PC-3 (cell line): ENCODE measurements at regions not wholly inside any gene's neighbourhood (a gene's known extent, or its start where the extent isn't known, plus 50 kb on each side); places are given as distances from the start of the nearest gene placed in this dataset.

Experiments
- ATAC-seq: fragments of 200-7000 bp; cut with Tn5 transposase; 2 replicates; pipeline ENCODE4 v1.9.1; 2020; ENCODE audit warnings: mild to moderate bottlenecking, moderate library complexity
- BruUV-seq: library from RNA; stranded (reverse); fragments of 400-500 nt; replicated peaks from 2 replicates; lab custom pipeline; 2021; lab: Mats Ljungman, UMichigan
- CTCF ChIA-PET: fragments of 300-600 bp; sonication (Branson Sonifier 250); formaldehyde crosslinking; loops from one replicate; lab custom pipeline; 2022; ENCODE audit warnings: antibody characterized with exemption; lab: Charles Lee
- POLR2A ChIA-PET: fragments of 300-600 bp; sonication (Branson Sonifier 250); formaldehyde crosslinking; loops from one replicate; lab custom pipeline; 2022; ENCODE audit warnings: antibody characterized with exemption; ENCODE audit not compliant: unreplicated experiment; lab: Charles Lee
- DNase-seq: peaks from one replicate; pipeline ENCODE4 v3.0.0-alpha.2; 2015
- H2AFZ ChIP-seq: fragments of 300-600 bp; sonication (generic); 2 replicates; pipeline ENCODE4 v1.6.0; 2016; ENCODE audit warnings: antibody characterized with exemption, low read length
- H3F3A ChIP-seq: fragments of 300-600 bp; sonication (generic); one replicate; pipeline ENCODE4 v1.6.0; 2017; ENCODE audit warnings: antibody characterized with exemption, low read length, control low read depth, mild to moderate bottlenecking; ENCODE audit not compliant: unreplicated experiment
- H3K27ac ChIP-seq: fragments of 300-600 bp; sonication (generic); 2 replicates; pipeline ENCODE4 v1.5.1; 2016; ENCODE audit warnings: mild to moderate bottlenecking, low read length
- H3K27me3 ChIP-seq: fragments of 300-600 bp; sonication (generic); 2 replicates; pipeline ENCODE4 v1.6.1; 2016; ENCODE audit warnings: low read length, mixed read lengths
- H3K36me3 ChIP-seq: fragments of 300-600 bp; sonication (generic); 2 replicates; pipeline ENCODE4 v1.6.1; 2016; ENCODE audit warnings: low read depth, mixed run types, low read length, mixed read lengths
- H3K4me1 ChIP-seq: fragments of 300-600 bp; sonication (generic); 2 replicates; pipeline ENCODE4 v1.5.1; 2016; ENCODE audit warnings: low read length; ENCODE audit not compliant: insufficient read depth
- H3K4me2 ChIP-seq: fragments of 300-600 bp; sonication (generic); 2 replicates; pipeline ENCODE4 v1.6.0; 2016; ENCODE audit warnings: low read length
- H3K4me3 ChIP-seq: fragments of 300-600 bp; sonication (generic); 2 replicates; pipeline ENCODE4 v1.5.1; 2016; ENCODE audit warnings: mild to moderate bottlenecking, low read length, mixed read lengths
- H3K79me2 ChIP-seq: fragments of 300-600 bp; sonication (generic); 2 replicates; pipeline ENCODE4 v1.6.1; 2017; ENCODE audit warnings: low read length, mixed read lengths
- H3K9ac ChIP-seq: fragments of 300-600 bp; sonication (generic); 2 replicates; pipeline ENCODE4 v1.6.0; 2016; ENCODE audit warnings: mild to moderate bottlenecking, low read length
- H3K9me2 ChIP-seq: fragments of 300-600 bp; sonication (generic); replicated peaks from 2 replicates; pipeline ENCODE4 v1.6.1; 2016; ENCODE audit warnings: mixed run types, low read length, mixed read lengths
- H3K9me3 ChIP-seq: fragments of 300-600 bp; sonication (generic); 2 replicates; pipeline ENCODE4 v1.6.1; 2016; ENCODE audit warnings: low read length, mixed read lengths
- H4K20me1 ChIP-seq: fragments of 300-600 bp; sonication (generic); 2 replicates; pipeline ENCODE4 v1.6.1; 2016; ENCODE audit warnings: low read length, mixed read lengths
- CTCF ChIP-seq: fragments of 300-600 bp; sonication (generic); conservative IDR thresholded peaks from 2 replicates; pipeline ENCODE4 v1.5.1; 2017; ENCODE audit warnings: antibody characterized with exemption, low read depth, mild to moderate bottlenecking, low read length
- EZH2 ChIP-seq: fragments of 300-600 bp; sonication (generic); IDR thresholded peaks from one replicate; pipeline ENCODE4 v1.6.1; 2017; ENCODE audit warnings: antibody characterized with exemption, mild to moderate bottlenecking, low read length; ENCODE audit not compliant: unreplicated experiment
- EZH2phosphoT487 ChIP-seq: fragments of 300-600 bp; sonication (generic); IDR thresholded peaks from 2 replicates; pipeline ENCODE4 v1.6.1; 2018; ENCODE audit warnings: mild to moderate bottlenecking, antibody characterized with exemption, low read length, borderline replicate concordance
- intact Hi-C: fragments of 100-400 bp; cut with micrococcal nuclease; formaldehyde crosslinking; loops from 2 replicates; pipeline ENCODE4 v1.9.0; 2023

GRCh38 chr9:29456940-29457339 lies 1883.7 kb upstream of the C9orf72 start:
- Histone ChIP-seq H3K36me3 (no peaks in the 10 kb centered on the region), H4K20me1 (no peaks in the 10 kb centered on the region), H3K9me2 (no peaks in the 10 kb centered on the region), H2AFZ (0 out of 2 replicates have a peak overlapping the region, but pooled peaks have one; percentile 6), H3K9ac (no peak overlapping the region), H3K4me1 (peaks cover 7% of the 10 kb centered on the region; the same call in 1 of the 2 replicates), H3K79me2 (no peaks in the 10 kb centered on the region), H3F3A (no peaks in the 10 kb centered on the region), H3K27ac (peak overlapping the region; percentile 68), H3K9me3 (no peaks in the 10 kb centered on the region), H3K4me3 (no peak overlapping the region), H3K4me2 (peak overlapping the region; percentile 54), H3K27me3 (no peaks in the 10 kb centered on the region)
- CTCF ChIA-PET: no interaction called here
- intact Hi-C loops: no loop called here
- peak; percentile 81 for DNase-seq
- peak; percentile 70 for ATAC-seq
- TF ChIP-seq CTCF (no peak), EZH2 (no peak), EZH2phosphoT487 (no peak)
- POLR2A ChIA-PET: no interaction called here
- no TSS peak for BruUV-seq

GRCh38 chr9:29475471-29475870 lies 1902.2 kb upstream of the C9orf72 start:
- H3K27ac ChIP-seq: no peak overlapping the region
- no peaks in the 10 kb centered on the region for H4K20me1 ChIP-seq
- no peaks in the 10 kb centered on the region for H3F3A ChIP-seq
- no peak for DNase-seq
- intact Hi-C loops: no loop called here
- no peaks in the 10 kb centered on the region for H3K9me2 ChIP-seq
- ChIA-PET CTCF (no interaction called here), POLR2A (no interaction called here)
- no peak overlapping the region for H2AFZ ChIP-seq
- H3K9me3 ChIP-seq: no peaks in the 10 kb centered on the region
- TF ChIP-seq EZH2phosphoT487: no peak
- TF ChIP-seq CTCF: no peak
- TF ChIP-seq EZH2: no peak
- H3K36me3 ChIP-seq: no peaks in the 10 kb centered on the region
- no TSS peak for BruUV-seq
- no peaks in the 10 kb centered on the region for H3K79me2 ChIP-seq
- ATAC-seq: no peak
- H3K9ac ChIP-seq: no peak overlapping the region
- H3K4me3 ChIP-seq: no peak overlapping the region
- H3K4me2 ChIP-seq: no peak overlapping the region
- no peaks in the 10 kb centered on the region for H3K27me3 ChIP-seq
- no peaks in the 10 kb centered on the region for H3K4me1 ChIP-seq

- no peak for TF ChIP-seq CTCF
- no peak for TF ChIP-seq EZH2
- TF ChIP-seq EZH2phosphoT487: no peak
- POLR2A ChIA-PET: no interaction called here
- no peaks in the 10 kb centered on the region for H3K79me2 ChIP-seq
- H3K36me3 ChIP-seq: no peaks in the 10 kb centered on the region
- H3K4me2 ChIP-seq: no peak overlapping the region
- H3K9me3 ChIP-seq: no peaks in the 10 kb centered on the region
- no peak overlapping the region for H3K4me3 ChIP-seq
- no peak for DNase-seq
- BruUV-seq: no TSS peak
- H3K27ac ChIP-seq: no peak overlapping the region
- intact Hi-C loops: no loop called here
- H3K4me1 ChIP-seq: no peaks in the 10 kb centered on the region
- no peak for ATAC-seq
- no peaks in the 10 kb centered on the region for H3F3A ChIP-seq
- H3K9me2 ChIP-seq: no peaks in the 10 kb centered on the region
- H3K9ac ChIP-seq: no peak overlapping the region
- CTCF ChIA-PET: interaction anchor here (0.7 kb wide), 1 partner anchor 1784 kb away, joined by 4 read pairs; no protein-coding TSS in a partner anchor
- H3K27me3 ChIP-seq: no peaks in the 10 kb centered on the region
- H2AFZ ChIP-seq: no peak overlapping the region
- no peaks in the 10 kb centered on the region for H4K20me1 ChIP-seq
Measured at GRCh38 chr9:29511680-29512079, 1938.4 kb upstream of the C9orf72 start.
